ENCODE measurements at regions not wholly inside any gene's neighbourhood (a gene's known extent, or its start where the extent isn't known, plus 50 kb on each side); places are given as distances from the start of the nearest gene placed in this dataset.
A peak's percentile ranks its signal among the peaks of the same experiment; 100 is the strongest.

DNA sequence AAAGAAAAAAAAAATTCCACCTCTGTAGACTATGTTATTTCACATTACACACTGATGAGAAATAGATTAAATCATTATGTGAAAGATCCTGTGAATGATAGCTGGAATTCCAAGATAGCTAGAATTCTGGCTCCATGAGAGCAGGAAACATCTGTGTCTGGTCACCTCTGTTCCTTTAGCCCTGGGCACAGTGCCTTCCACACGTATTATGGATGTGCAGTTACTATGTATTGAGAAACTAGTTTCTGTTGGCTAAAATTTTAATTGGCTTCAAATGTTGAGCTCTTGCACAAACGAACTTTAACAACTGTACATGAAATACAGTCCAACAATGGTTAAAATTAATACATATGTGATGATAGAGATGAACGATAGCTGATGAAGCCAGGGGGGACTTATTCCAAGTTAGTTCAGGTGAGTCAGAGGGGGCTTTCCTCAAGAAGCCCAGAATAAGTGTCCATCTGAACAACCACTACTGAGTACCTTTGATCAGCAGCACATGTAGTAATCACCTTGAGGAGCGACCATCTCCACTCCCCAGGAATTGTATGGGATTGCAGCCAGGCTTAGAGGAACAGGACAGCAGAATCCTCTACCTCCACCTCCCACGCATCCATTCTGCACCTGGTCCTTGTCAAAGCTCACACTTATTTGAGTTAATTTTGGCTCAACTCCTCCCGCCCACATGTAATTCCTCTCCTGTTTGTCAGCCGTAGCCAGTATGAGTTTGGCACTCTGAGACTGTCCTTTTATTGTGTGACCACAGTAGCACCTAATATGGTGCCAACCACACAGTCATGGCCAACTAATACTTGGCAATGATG, 68.6 kb downstream of the NABP1 start:
- no peak for ATAC-seq
- intact Hi-C loops (cut with DNase I) = no loop called here

GRCh38 chr2:191747170-191747530, 69.2 kb downstream of the NABP1 start:
- no peak overlapping the region for H3K4me3 ChIP-seq
- H3K27ac ChIP-seq = no peak overlapping the region
- H3K27me3 ChIP-seq = no peaks in the 10 kb centered on the region
- 75 to 80% methylated on average over 3 of the region's 3 CpGs for WGBS, 2 donors
- no peak for FAIRE-seq
- intact Hi-C loops (cut with DNase I) = no loop called here
- ATAC-seq = no peak
- DNase-seq = no peak
- no peaks in the 10 kb centered on the region for H3K9me3 ChIP-seq
- H3K36me3 ChIP-seq = no peaks in the 10 kb centered on the region
- H3K4me1 ChIP-seq = no peaks in the 10 kb centered on the region
- no peak for TF ChIP-seq CTCF (IDR thresholded peaks at IDR 0.05)

More for the DNA sequence above, 68.6 kb downstream of the NABP1 start:
- H3K9me3 ChIP-seq = no peaks in the 10 kb centered on the region
- FAIRE-seq = no peak
- no peak for TF ChIP-seq CTCF (IDR thresholded peaks at IDR 0.05)
- no peak overlapping the region for H3K4me3 ChIP-seq
- no peaks in the 10 kb centered on the region for H3K36me3 ChIP-seq
- no peak for DNase-seq
- no peaks in the 10 kb centered on the region for H3K27me3 ChIP-seq
- WGBS, 2 donors = 62 to 70% methylated on average over 7 of the region's 7 CpGs
- H3K4me1 ChIP-seq = no peaks in the 10 kb centered on the region
- no peak overlapping the region for H3K27ac ChIP-seq

DNA sequence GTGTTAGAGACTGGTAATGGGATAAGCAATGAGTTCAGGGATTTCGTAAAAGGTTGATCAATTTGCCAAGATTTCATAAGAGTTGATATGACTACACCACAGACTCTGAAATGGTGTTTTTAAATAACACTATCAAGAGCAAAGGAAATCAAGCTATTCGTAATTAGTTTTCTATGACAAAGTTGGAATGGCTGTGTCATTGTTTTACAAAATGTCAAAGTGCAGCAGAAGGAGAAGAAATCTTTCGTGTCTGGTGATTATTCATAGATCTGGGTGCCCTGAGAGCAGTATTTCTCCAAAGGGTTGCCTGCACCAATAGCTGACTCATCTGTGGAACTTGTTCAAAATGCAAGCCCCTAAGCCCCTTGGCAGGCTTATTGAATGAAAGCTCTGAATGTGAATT, 70.1 kb downstream of the NABP1 start:
- FAIRE-seq (no peak), DNase-seq (no peak), ATAC-seq (peak in 1 of 4 donors; percentile 18)
- Histone ChIP-seq H3K27ac (no peak overlapping the region), H3K9me3 (no peaks in the 10 kb centered on the region), H3K4me1 (no peaks in the 10 kb centered on the region), H3K4me3 (no peak overlapping the region), H3K36me3 (no peaks in the 10 kb centered on the region), H3K27me3 (no peaks in the 10 kb centered on the region)
- TF ChIP-seq CTCF (IDR thresholded peaks at IDR 0.05) = no peak
- intact Hi-C loops (cut with DNase I) = no loop called here
- 76 to 79% methylated on average over 3 of the region's 3 CpGs for WGBS, 2 donors

DNA sequence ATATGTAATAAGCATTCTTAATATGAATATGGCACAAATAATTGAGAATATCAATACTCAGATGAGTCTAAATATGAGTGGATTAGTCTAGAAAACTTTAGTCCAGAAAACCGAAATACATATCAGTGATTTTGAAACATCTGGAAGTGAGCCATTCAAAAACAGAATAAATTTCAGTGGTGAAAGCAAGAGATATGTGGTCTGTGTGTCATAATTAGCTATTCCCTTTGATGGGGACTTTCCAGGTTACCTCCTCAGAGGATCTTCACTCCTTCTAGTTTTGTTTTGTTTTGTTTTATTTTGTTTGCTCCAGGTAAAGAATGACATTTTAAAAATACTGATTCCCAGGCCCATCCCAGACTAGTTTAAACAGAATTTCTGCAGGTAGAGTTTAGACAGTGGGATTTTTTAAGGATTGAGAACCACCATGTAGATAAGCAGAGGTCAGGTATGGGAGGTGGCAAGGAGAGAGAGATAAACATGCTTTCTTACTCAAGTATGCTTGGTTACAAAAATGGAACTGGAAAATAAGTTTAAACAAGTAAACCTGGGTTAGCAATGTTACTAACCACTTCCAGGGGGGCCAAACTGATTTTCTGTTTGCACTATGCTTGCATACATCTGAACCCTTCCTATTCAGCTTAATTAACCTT, 70.7 kb downstream of the NABP1 start:
- FAIRE-seq (no peak), DNase-seq (no peak)

More for the DNA sequence above, 70.7 kb downstream of the NABP1 start:
- no peaks in the 10 kb centered on the region for H3K4me1 ChIP-seq
- ATAC-seq = no peak
- H3K27ac ChIP-seq = no peak overlapping the region
- no peaks in the 10 kb centered on the region for H3K9me3 ChIP-seq
- H3K4me3 ChIP-seq = no peak overlapping the region
- TF ChIP-seq CTCF (IDR thresholded peaks at IDR 0.05) = no peak
- H3K27me3 ChIP-seq = no peaks in the 10 kb centered on the region
- intact Hi-C loops (cut with DNase I) = no loop called here
- no peaks in the 10 kb centered on the region for H3K36me3 ChIP-seq
- 38 to 70% methylated on average over 1 of the region's 1 CpG for WGBS, 2 donors
